ENCODE measurements at regions not wholly inside any gene's neighbourhood (a gene's known extent, or its start where the extent isn't known, plus 50 kb on each side); places are given as distances from the start of the nearest gene placed in this dataset.

GRCh38 chr5:96322217-96322616 lies 110.8 kb downstream of the PCSK1 start:
- no peak for TF ChIP-seq CTCF (IDR thresholded peaks at IDR 0.05)
- TF ChIP-seq POLR2AphosphoS2 (conservative IDR thresholded peaks at IDR 0.05; ENCODE audit: low read length) = no peak
- TF ChIP-seq KDM5A (IDR thresholded peaks at IDR 0.05) = no peak
- TF ChIP-seq FOSL2 (IDR thresholded peaks at IDR 0.05) = no peak
- no peak for TF ChIP-seq FOSL2 (CRISPR knock-in tag; IDR thresholded peaks at IDR 0.05)
- no peak for TF ChIP-seq POLR2A (IDR thresholded peaks at IDR 0.05; ENCODE audit: low read length)
- TF ChIP-seq RNF2 (IDR thresholded peaks at IDR 0.05; ENCODE audit: borderline replicate concordance, low read depth) = no peak
- TF ChIP-seq ZFP36 (IDR thresholded peaks at IDR 0.05; ENCODE audit: borderline replicate concordance, partially characterized antibody) = no peak
- TF ChIP-seq RCOR1 (IDR thresholded peaks at IDR 0.05; ENCODE audit: low read depth, low read length) = no peak
- TF ChIP-seq RAD21 (conservative IDR thresholded peaks at IDR 0.05 in 1 of 2, IDR thresholded peaks at IDR 0.05 in 1 of 2) = no peak

All from A549 (cell line).